ENCODE measurements at regions not wholly inside any gene's neighbourhood (a gene's known extent, or its start where the extent isn't known, plus 50 kb on each side); places are given as distances from the start of the nearest gene placed in this dataset.

- Mint-ChIP-seq H3K36me3 (no peaks in the 10 kb centered on the region), H3K9me3 (peaks cover 0 to 13% (median 3%) of the 10 kb centered on the region in 8 donors), H3K27me3 (no peaks in the 10 kb centered on the region), H3K4me1 (no peaks in the 10 kb centered on the region), H3K27ac (no peak overlapping the region), H3K4me3 (no peak overlapping the region)
- ChIA-PET CTCF (ENCODE audit: partially characterized antibody) (no interaction called here), POLR2A (ENCODE audit: partially characterized antibody) (no interaction called here)
- intact Hi-C loops (cut with micrococcal nuclease), result no loop called here
- DNase-seq, result no peak
- H3K27me3 ChIP-seq (ENCODE audit: insufficient read depth, low read length), result no peaks in the 10 kb centered on the region
- no peak overlapping the region for H3K27ac ChIP-seq (ENCODE audit: low read depth, low read length)
- no peaks in the 10 kb centered on the region for H3K36me3 ChIP-seq (ENCODE audit: insufficient read depth, low read length)
- H3K4me1 ChIP-seq (ENCODE audit: insufficient read depth, low read length), result no peaks in the 10 kb centered on the region
- no peak overlapping the region for H3K4me3 ChIP-seq (ENCODE audit: low read length in 2 of 2)
- no peaks in the 10 kb centered on the region for H3K9me3 ChIP-seq (ENCODE audit: control insufficient read depth in 1 of 2, low read length in 2 of 2)
Measured at GRCh38 chr2:163474319-163474744, 261.5 kb downstream of the FIGN start.

GRCh38 chr2:163471947-163472346 is 263.9 kb downstream of the FIGN start:
- ChIA-PET POLR2A (ENCODE audit: partially characterized antibody) (no interaction called here), CTCF (ENCODE audit: partially characterized antibody) (no interaction called here)
- Mint-ChIP-seq H3K27me3 (no peaks in the 10 kb centered on the region), H3K27ac (no peak overlapping the region), H3K9me3 (peaks cover 0 to 12% (median 2%) of the 10 kb centered on the region in 8 donors), H3K4me3 (no peak overlapping the region), H3K36me3 (no peaks in the 10 kb centered on the region), H3K4me1 (no peaks in the 10 kb centered on the region)
- no peak for DNase-seq
- no peak overlapping the region for H3K27ac ChIP-seq (ENCODE audit: low read depth, low read length)
- no peaks in the 10 kb centered on the region for H3K9me3 ChIP-seq (ENCODE audit: control insufficient read depth in 1 of 2, low read length in 2 of 2)
- no peaks in the 10 kb centered on the region for H3K4me1 ChIP-seq (ENCODE audit: insufficient read depth, low read length)
- no peak overlapping the region for H3K4me3 ChIP-seq (ENCODE audit: low read length in 2 of 2)
- H3K27me3 ChIP-seq (ENCODE audit: insufficient read depth, low read length), result no peaks in the 10 kb centered on the region
- H3K36me3 ChIP-seq (ENCODE audit: insufficient read depth, low read length), result no peaks in the 10 kb centered on the region
- intact Hi-C loops (cut with micrococcal nuclease), result no loop called here

GRCh38 chr2:163469561-163469962 is 266.2 kb downstream of the FIGN start:
- Histone ChIP-seq H3K27me3 (ENCODE audit: insufficient read depth, low read length) (no peaks in the 10 kb centered on the region), H3K4me1 (ENCODE audit: insufficient read depth, low read length) (no peaks in the 10 kb centered on the region), H3K36me3 (ENCODE audit: insufficient read depth, low read length) (no peaks in the 10 kb centered on the region), H3K27ac (ENCODE audit: low read depth, low read length) (no peak overlapping the region), H3K4me3 (ENCODE audit: low read length in 2 of 2) (no peak overlapping the region), H3K9me3 (ENCODE audit: control insufficient read depth in 1 of 2, low read length in 2 of 2) (no peaks in the 10 kb centered on the region)
- Mint-ChIP-seq H3K36me3 (no peaks in the 10 kb centered on the region), H3K4me3 (no peak overlapping the region), H3K27me3 (no peaks in the 10 kb centered on the region), H3K4me1 (no peaks in the 10 kb centered on the region), H3K9me3 (peaks cover 0 to 12% (median 4%) of the 10 kb centered on the region in 8 donors), H3K27ac (no peak overlapping the region)
- no peak for DNase-seq
- CTCF ChIA-PET (ENCODE audit: partially characterized antibody), result no interaction called here
- intact Hi-C loops (cut with micrococcal nuclease), result no loop called here
- POLR2A ChIA-PET (ENCODE audit: partially characterized antibody), result no interaction called here

- ChIA-PET POLR2A (ENCODE audit: partially characterized antibody) (no interaction called here), CTCF (ENCODE audit: partially characterized antibody) (no interaction called here)
- no peak overlapping the region for H3K4me3 ChIP-seq (ENCODE audit: low read length in 2 of 2)
- H3K4me3 Mint-ChIP-seq, result no peak overlapping the region
- no peaks in the 10 kb centered on the region for H3K27me3 Mint-ChIP-seq
- intact Hi-C loops (cut with micrococcal nuclease), result no loop called here
- DNase-seq, result no peak
- no peaks in the 10 kb centered on the region for H3K4me1 ChIP-seq (ENCODE audit: insufficient read depth, low read length)
- no peak overlapping the region for H3K27ac Mint-ChIP-seq
- H3K27ac ChIP-seq (ENCODE audit: low read depth, low read length), result no peak overlapping the region
- no peaks in the 10 kb centered on the region for H3K9me3 ChIP-seq (ENCODE audit: control insufficient read depth in 1 of 2, low read length in 2 of 2)
- no peaks in the 10 kb centered on the region for H3K27me3 ChIP-seq (ENCODE audit: insufficient read depth, low read length)
- H3K4me1 Mint-ChIP-seq, result no peaks in the 10 kb centered on the region
- H3K36me3 Mint-ChIP-seq, result no peaks in the 10 kb centered on the region
- peaks cover 0 to 6% (median 2%) of the 10 kb centered on the region in 8 donors for H3K9me3 Mint-ChIP-seq
- no peaks in the 10 kb centered on the region for H3K36me3 ChIP-seq (ENCODE audit: insufficient read depth, low read length)
Measured at GRCh38 chr2:163467251-163467630, 268.6 kb downstream of the FIGN start.

GRCh38 chr2:163466331-163467250 is 269.2 kb downstream of the FIGN start:
- Histone ChIP-seq H3K4me1 (ENCODE audit: insufficient read depth, low read length) (no peaks in the 10 kb centered on the region), H3K27me3 (ENCODE audit: insufficient read depth, low read length) (no peaks in the 10 kb centered on the region), H3K36me3 (ENCODE audit: insufficient read depth, low read length) (no peaks in the 10 kb centered on the region), H3K4me3 (ENCODE audit: low read length in 2 of 2) (no peak overlapping the region), H3K9me3 (ENCODE audit: control insufficient read depth in 1 of 2, low read length in 2 of 2) (no peaks in the 10 kb centered on the region), H3K27ac (ENCODE audit: low read depth, low read length) (no peak overlapping the region)
- H3K36me3 Mint-ChIP-seq, result no peaks in the 10 kb centered on the region
- no peaks in the 10 kb centered on the region for H3K27me3 Mint-ChIP-seq
- intact Hi-C loops (cut with micrococcal nuclease), result no loop called here
- DNase-seq, result no peak
- ChIA-PET POLR2A (ENCODE audit: partially characterized antibody) (no interaction called here), CTCF (ENCODE audit: partially characterized antibody) (no interaction called here)
- no peaks in the 10 kb centered on the region for H3K4me1 Mint-ChIP-seq
- no peak overlapping the region for H3K4me3 Mint-ChIP-seq
- H3K27ac Mint-ChIP-seq, result no peak overlapping the region
- peaks cover 0 to 6% (median 1%) of the 10 kb centered on the region in 8 donors for H3K9me3 Mint-ChIP-seq

- H3K9me3 Mint-ChIP-seq, result peaks cover 0 to 6% (median under 1%) of the 10 kb centered on the region in 8 donors
- H3K4me3 ChIP-seq (ENCODE audit: low read length in 2 of 2), result no peak overlapping the region
- H3K27ac ChIP-seq (ENCODE audit: low read depth, low read length), result no peak overlapping the region
- H3K36me3 Mint-ChIP-seq, result no peaks in the 10 kb centered on the region
- H3K4me1 ChIP-seq (ENCODE audit: insufficient read depth, low read length), result no peaks in the 10 kb centered on the region
- intact Hi-C loops (cut with micrococcal nuclease), result no loop called here
- CTCF ChIA-PET (ENCODE audit: partially characterized antibody), result no interaction called here
- no peak overlapping the region for H3K27ac Mint-ChIP-seq
- no peak for DNase-seq
- no peaks in the 10 kb centered on the region for H3K36me3 ChIP-seq (ENCODE audit: insufficient read depth, low read length)
- no peaks in the 10 kb centered on the region for H3K27me3 Mint-ChIP-seq
- no peak overlapping the region for H3K4me3 Mint-ChIP-seq
- POLR2A ChIA-PET (ENCODE audit: partially characterized antibody), result no interaction called here
- H3K27me3 ChIP-seq (ENCODE audit: insufficient read depth, low read length), result no peaks in the 10 kb centered on the region
- H3K4me1 Mint-ChIP-seq, result no peaks in the 10 kb centered on the region
- H3K9me3 ChIP-seq (ENCODE audit: control insufficient read depth in 1 of 2, low read length in 2 of 2), result no peaks in the 10 kb centered on the region
Measured at GRCh38 chr2:163465440-163465839, 270.4 kb downstream of the FIGN start.

- H3K36me3 ChIP-seq (ENCODE audit: insufficient read depth, low read length), result no peaks in the 10 kb centered on the region
- no peaks in the 10 kb centered on the region for H3K9me3 ChIP-seq (ENCODE audit: control insufficient read depth in 1 of 2, low read length in 2 of 2)
- Mint-ChIP-seq H3K27me3 (no peaks in the 10 kb centered on the region), H3K4me3 (no peak overlapping the region), H3K36me3 (no peaks in the 10 kb centered on the region), H3K9me3 (peaks cover 0 to 6% (median 0%) of the 10 kb centered on the region in 8 donors), H3K27ac (no peak overlapping the region), H3K4me1 (no peaks in the 10 kb centered on the region)
- H3K4me1 ChIP-seq (ENCODE audit: insufficient read depth, low read length), result no peaks in the 10 kb centered on the region
- no peak overlapping the region for H3K4me3 ChIP-seq (ENCODE audit: low read length in 2 of 2)
- H3K27me3 ChIP-seq (ENCODE audit: insufficient read depth, low read length), result no peaks in the 10 kb centered on the region
- intact Hi-C loops (cut with micrococcal nuclease), result no loop called here
- CTCF ChIA-PET (ENCODE audit: partially characterized antibody), result no interaction called here
- no peak for DNase-seq
- POLR2A ChIA-PET (ENCODE audit: partially characterized antibody), result no interaction called here
- no peak overlapping the region for H3K27ac ChIP-seq (ENCODE audit: low read depth, low read length)
Measured at GRCh38 chr2:163463411-163463810, 272.4 kb downstream of the FIGN start.

Measured in CD4-positive, alpha-beta memory T cell (primary cell).